ENCODE measurements at regions not wholly inside any gene's neighbourhood (a gene's known extent, or its start where the extent isn't known, plus 50 kb on each side); places are given as distances from the start of the nearest gene placed in this dataset.

DNA sequence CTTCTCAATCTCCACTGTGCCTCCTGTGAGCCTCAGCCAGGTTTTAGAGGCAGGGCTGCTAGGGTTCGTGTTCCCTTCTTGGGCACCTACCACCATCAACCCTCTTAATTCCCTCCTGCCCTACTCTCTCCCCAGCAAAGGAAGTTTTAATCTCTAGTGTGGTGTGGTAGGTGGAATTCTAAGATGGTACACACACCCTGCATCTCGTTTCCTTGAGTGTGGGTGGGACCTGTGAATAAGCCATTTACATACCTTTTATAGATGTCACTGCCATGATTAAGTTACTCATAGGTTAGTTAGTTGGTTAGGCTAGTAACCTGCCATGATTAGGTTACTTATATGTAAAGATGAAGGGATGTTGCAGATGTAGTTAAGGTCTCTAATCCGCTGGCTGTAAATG lies 114.8 kb upstream of the VRK1 start:
- H3K4me3 Mint-ChIP-seq: no peak overlapping the region
- peaks cover 17% of the 10 kb centered on the region for H3K27me3 Mint-ChIP-seq
- H3K36me3 Mint-ChIP-seq (ENCODE audit: low read depth): no peaks in the 10 kb centered on the region
- POLR2A ChIA-PET: no interaction called here
- DNase-seq: no peak
- no peaks in the 10 kb centered on the region for H3K4me1 Mint-ChIP-seq
- CTCF ChIA-PET: no interaction called here
- H3K27ac Mint-ChIP-seq: no peak overlapping the region
- no peaks in the 10 kb centered on the region for H3K9me3 Mint-ChIP-seq

DNA sequence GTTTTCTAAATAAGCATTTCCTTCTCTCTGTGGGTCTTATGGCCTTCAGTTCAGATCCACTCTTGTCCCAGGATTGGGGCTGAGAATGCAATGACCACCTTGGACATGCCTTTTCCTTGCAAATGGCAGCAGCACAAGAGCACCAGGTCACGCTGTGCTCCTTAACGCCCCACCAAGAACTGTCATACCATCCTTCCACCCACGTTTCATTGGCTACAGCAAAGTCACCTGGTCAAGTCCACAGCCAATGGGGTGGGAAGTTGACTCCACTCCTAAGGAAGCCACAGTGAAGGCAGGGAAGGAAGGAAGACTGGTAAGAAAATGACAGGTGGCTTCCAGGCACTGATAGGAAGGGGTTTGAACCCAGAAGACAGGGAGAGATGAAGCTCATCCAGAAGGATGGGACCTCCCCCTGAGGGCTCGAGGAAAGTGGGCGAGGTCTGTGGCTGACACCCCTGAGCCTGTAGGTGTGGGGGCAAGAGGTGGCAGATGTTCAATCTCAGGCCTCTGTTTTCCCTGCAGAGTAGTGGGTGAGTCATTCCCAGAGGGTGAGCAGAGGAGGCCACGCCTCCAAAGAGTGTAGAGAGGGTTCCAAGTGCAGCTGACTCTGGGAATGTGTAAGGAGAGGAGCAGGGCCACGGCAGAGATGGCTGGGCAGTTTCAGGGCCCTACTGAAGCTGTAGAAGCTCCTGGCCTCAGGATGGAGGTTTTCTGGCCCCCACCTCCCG lies 113.5 kb upstream of the VRK1 start:
- H3K9me3 Mint-ChIP-seq: no peaks in the 10 kb centered on the region
- no peak overlapping the region for H3K4me3 Mint-ChIP-seq
- no peaks in the 10 kb centered on the region for H3K36me3 Mint-ChIP-seq (ENCODE audit: low read depth)
- no peak overlapping the region for H3K27ac Mint-ChIP-seq
- no peak for DNase-seq
- ChIA-PET CTCF (no interaction called here), POLR2A (no interaction called here)
- H3K27me3 Mint-ChIP-seq: peaks cover 8% of the 10 kb centered on the region
- no peaks in the 10 kb centered on the region for H3K4me1 Mint-ChIP-seq

DNA sequence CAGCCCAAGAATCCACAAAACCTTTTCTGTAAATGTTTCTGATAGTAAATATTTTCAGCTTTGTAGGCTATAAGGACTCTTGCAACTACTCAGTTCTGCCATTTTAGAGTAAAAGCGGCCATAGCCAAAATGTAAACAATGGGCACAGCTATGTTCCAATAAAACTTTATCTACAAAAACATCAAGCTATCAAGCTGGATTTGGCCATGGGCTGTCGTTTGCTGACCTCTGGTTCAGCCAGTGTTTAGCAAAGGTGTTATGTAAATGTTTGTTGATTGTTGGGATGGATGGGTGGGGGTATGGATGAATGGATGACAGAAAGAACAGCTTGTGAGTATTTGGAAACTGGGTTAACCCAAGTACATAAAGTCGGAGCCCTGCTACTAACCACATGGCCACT lies 111.1 kb upstream of the VRK1 start:
- DNase-seq: no peak
- CTCF ChIA-PET: no interaction called here
- POLR2A ChIA-PET: no interaction called here
- H3K4me3 Mint-ChIP-seq: no peak overlapping the region
- H3K36me3 Mint-ChIP-seq (ENCODE audit: low read depth): no peaks in the 10 kb centered on the region
- no peaks in the 10 kb centered on the region for H3K4me1 Mint-ChIP-seq
- no peak overlapping the region for H3K27ac Mint-ChIP-seq
- peaks cover 12% of the 10 kb centered on the region for H3K27me3 Mint-ChIP-seq
- no peaks in the 10 kb centered on the region for H3K9me3 Mint-ChIP-seq

DNA sequence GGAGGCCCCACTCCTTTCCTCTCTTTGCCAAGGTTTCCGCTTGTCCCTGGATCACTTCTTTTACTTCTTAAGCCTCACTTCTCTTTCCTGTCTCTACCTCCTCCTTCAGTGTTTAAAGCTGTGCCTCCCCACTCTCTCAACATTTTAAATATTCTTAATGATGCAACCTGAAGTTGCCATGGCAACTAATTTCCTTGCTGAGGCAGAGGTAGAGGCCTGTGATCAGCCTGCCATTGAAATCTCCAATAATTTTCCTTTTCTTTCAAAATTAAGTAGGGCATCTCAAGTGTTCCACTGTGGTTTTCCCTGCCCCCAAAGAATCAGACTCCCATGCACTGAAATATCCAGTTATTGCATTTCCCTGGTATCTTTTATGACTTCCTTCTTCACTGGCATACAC lies 108.6 kb upstream of the VRK1 start:
- Mint-ChIP-seq H3K4me3 (no peak overlapping the region), H3K36me3 (ENCODE audit: low read depth) (no peaks in the 10 kb centered on the region), H3K4me1 (no peaks in the 10 kb centered on the region), H3K27ac (no peak overlapping the region), H3K27me3 (peaks cover 12% of the 10 kb centered on the region), H3K9me3 (no peaks in the 10 kb centered on the region)
- no peak for DNase-seq
- POLR2A ChIA-PET: no interaction called here
- CTCF ChIA-PET: no interaction called here

DNA sequence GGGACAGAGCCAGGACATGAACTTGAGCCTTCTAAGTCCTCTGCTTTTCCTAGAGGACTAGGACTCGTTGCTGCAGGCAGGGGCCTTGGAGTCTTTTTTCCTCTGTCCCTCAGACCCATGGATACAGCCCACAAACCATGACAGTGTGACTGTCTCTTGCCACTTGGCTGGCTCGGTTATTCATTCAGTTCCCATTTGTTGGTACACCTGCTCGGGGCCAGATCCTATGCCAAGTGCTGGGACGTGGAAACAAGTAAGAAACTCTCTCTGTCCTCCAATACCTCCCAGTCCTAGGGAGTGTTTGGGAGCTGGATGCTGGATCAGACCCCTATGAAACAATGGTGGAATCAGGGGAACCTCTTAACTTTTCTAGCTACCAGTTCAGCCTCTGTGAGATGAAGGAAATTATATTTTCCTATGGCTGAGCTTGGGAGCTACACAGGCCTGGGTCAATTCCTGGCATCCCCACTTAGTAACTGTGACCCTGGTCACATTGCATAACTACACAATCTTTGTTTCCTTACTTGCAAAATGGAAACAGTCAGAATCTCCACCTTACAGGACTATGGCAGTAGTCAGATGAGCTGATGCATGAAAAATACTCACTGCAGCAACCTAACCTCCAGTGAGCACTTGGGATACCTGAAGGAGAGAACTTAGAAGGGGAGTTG lies 106.3 kb upstream of the VRK1 start:
- Mint-ChIP-seq H3K4me1 (no peaks in the 10 kb centered on the region), H3K4me3 (no peak overlapping the region), H3K36me3 (ENCODE audit: low read depth) (no peaks in the 10 kb centered on the region), H3K9me3 (no peaks in the 10 kb centered on the region), H3K27ac (no peak overlapping the region), H3K27me3 (peaks cover 5% of the 10 kb centered on the region)
- POLR2A ChIA-PET: no interaction called here
- CTCF ChIA-PET: no interaction called here
- DNase-seq: no peak

DNA sequence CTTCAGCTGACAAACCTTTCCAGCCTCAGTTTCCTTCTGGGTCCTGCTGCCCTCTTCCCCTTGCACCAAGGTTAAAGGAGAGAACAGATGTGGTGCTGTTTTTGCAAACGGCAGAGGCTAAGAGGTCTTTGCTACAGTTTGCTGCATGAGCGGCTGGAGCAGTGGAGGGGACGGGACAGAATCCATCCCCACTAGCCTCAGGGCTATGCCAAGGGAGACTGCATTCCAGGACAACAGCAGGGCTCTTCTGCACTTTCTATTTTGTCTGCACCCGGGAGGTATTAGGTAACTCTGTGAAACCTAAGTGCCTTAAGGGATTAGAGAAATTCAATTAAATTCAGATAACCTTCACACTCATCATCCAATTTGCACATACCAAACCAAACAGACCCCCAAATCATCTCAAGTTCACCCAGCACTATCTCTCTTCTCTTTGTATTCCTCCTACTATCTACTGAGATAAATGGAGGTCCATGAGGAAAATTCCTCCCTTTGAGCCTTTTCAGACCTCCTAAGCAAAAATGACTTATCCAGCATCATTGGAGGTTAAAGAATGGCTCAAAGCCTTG lies 103.8 kb upstream of the VRK1 start:
- H3K9me3 Mint-ChIP-seq: no peaks in the 10 kb centered on the region
- peaks cover 4% of the 10 kb centered on the region for H3K27me3 Mint-ChIP-seq
- DNase-seq: no peak
- H3K27ac Mint-ChIP-seq: no peak overlapping the region
- H3K36me3 Mint-ChIP-seq (ENCODE audit: low read depth): no peaks in the 10 kb centered on the region
- no peak overlapping the region for H3K4me3 Mint-ChIP-seq
- ChIA-PET POLR2A (no interaction called here), CTCF (no interaction called here)
- no peaks in the 10 kb centered on the region for H3K4me1 Mint-ChIP-seq

DNA sequence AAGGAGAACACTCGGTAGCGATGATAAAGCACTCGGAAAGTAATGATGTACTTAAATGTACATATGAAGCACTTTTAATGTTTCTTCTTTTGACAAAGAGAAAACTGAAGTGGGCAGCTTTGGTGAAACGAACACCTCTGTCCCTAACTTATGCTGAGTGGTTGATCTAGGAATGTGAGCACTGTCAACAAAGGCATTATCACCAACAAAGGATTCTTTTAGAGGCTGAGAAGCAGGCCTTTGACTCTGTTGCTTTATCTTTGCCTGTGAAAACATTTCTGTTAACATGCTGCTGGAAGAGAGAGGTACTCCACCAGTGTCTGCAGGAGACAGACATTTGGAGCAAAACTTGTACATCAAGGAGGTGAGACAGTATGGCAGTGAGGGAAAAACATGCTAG lies 103.2 kb upstream of the VRK1 start:
- Mint-ChIP-seq H3K27ac (no peak overlapping the region), H3K27me3 (peaks cover 4% of the 10 kb centered on the region), H3K4me3 (no peak overlapping the region), H3K4me1 (no peaks in the 10 kb centered on the region), H3K36me3 (ENCODE audit: low read depth) (no peaks in the 10 kb centered on the region), H3K9me3 (no peaks in the 10 kb centered on the region)
- no peak for DNase-seq
- ChIA-PET CTCF (no interaction called here), POLR2A (no interaction called here)

DNA sequence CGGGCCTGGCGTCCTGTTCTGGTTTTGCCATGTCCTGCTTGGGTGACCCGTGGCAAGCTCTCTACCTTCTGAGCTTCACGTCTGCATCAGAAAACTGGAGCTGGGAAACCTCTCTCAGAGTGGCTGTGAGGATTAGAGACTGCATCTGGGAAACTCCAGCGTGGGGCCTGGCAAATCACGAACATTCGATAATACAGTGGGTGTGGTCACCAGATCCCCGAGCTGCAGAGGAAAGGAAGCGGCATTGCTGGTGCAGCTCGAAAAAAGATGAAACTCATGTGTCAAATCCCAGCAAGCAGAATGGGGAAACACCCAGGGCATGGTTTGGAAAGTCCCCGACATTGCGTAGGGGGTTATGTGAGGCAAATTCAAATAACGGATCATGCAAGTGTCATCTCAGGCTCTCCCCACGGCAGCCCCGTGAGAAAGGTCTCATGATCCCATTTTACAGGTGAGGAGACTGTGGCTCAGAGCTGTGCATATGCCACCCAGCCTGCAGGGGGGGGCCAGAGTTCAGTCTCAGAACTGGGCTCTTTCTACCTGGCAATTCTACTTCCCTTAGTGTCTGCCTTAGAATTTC lies 98.1 kb upstream of the VRK1 start:
- ChIA-PET POLR2A (no interaction called here), CTCF (interaction anchor here (0.7 to 1.4 kb wide), 4 partner anchors 37 to 154 kb away, joined by 3 to 13 read pairs (median 4); no protein-coding TSS in a partner anchor)
- H3K4me1 Mint-ChIP-seq: no peaks in the 10 kb centered on the region
- H3K9me3 Mint-ChIP-seq: no peaks in the 10 kb centered on the region
- H3K36me3 Mint-ChIP-seq (ENCODE audit: low read depth): no peaks in the 10 kb centered on the region
- peak; percentile 39 for DNase-seq
- peaks cover 5% of the 10 kb centered on the region for H3K27me3 Mint-ChIP-seq
- no peak overlapping the region for H3K4me3 Mint-ChIP-seq
- H3K27ac Mint-ChIP-seq: no peak overlapping the region

DNA sequence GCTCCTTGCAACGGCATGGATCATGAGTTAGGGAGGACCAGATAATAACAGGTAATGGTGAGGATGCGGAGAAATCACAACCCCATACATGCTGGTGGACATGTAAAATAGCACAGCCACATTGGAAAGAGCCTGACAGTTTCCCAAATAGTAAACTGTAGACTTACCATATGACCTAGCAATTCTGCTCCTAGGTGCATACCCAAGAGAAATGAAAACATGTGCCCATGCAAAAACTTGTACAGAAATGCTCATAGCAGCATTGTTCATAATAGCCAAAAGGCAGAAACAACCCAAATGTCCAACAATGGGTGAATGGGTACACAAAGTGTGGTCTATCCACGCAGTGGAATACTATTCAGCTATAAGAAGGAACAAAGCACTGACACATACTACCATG lies 97.5 kb upstream of the VRK1 start:
- CTCF ChIA-PET: interaction anchor here (1.2 to 1.4 kb wide), 3 partner anchors 41 to 153 kb away, joined by 4 to 13 read pairs (median 4); no protein-coding TSS in a partner anchor
- H3K4me1 Mint-ChIP-seq: no peaks in the 10 kb centered on the region
- H3K27me3 Mint-ChIP-seq: peaks cover 5% of the 10 kb centered on the region
- POLR2A ChIA-PET: no interaction called here
- no peak for DNase-seq
- H3K36me3 Mint-ChIP-seq (ENCODE audit: low read depth): no peaks in the 10 kb centered on the region
- no peaks in the 10 kb centered on the region for H3K9me3 Mint-ChIP-seq
- H3K27ac Mint-ChIP-seq: no peak overlapping the region
- H3K4me3 Mint-ChIP-seq: no peak overlapping the region

DNA sequence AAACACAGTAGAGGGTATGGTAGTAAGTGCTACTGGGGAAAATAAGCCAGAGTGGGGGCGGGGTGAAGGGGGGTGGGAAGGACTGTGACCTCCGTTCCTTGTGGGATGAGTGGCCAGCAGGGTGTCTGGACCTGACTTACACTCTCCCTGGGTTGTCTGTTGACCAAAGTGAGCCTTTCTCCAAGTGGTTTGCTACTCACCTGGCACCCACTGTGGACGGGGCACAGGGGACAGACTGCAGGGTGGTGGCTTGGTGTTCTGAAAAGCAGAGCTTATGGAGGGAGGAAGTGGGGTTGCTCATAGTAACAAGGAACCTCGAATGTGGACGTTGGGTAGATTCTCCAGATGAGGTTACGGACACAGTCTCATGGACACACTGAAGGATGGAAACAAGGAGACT lies 94.4 kb upstream of the VRK1 start:
- DNase-seq: no peak
- Mint-ChIP-seq H3K36me3 (ENCODE audit: low read depth) (no peaks in the 10 kb centered on the region), H3K27me3 (peaks cover 8% of the 10 kb centered on the region), H3K4me1 (no peaks in the 10 kb centered on the region), H3K4me3 (no peak overlapping the region), H3K27ac (no peak overlapping the region), H3K9me3 (no peaks in the 10 kb centered on the region)
- ChIA-PET POLR2A (no interaction called here), CTCF (no interaction called here)

DNA sequence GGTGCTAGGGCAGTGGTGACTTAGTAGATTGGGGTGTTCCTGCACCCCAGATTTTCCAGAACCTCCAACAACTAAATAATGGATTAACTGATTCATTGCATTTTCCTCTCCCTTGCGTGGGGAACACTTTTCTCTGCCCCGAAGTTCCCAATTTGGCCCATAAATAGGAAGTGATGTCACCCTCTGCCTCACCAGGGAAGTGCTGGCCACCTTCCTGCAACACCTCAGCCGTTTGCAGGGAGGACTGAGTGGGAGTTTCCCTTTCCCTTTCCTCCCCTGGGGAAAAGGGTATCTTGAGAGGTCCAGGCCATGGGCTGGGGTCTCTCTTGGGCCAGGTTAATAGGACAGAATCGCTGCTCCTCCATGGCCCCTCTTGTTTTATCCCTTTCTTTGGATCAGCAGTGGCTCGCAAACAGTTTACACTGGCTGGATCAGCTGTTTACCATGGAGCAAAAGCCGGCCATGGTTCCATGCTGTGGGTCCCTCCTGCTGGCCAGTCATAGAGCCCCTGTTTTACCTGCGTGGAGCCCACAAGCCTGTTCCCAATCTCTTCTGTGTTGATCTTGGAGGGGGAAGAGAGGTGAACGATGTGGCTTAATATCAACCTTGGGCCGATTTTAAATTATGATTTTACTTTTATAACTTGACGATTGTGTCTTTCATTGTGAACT lies 91.6 kb upstream of the VRK1 start:
- Mint-ChIP-seq H3K4me3 (no peak overlapping the region), H3K9me3 (no peaks in the 10 kb centered on the region), H3K27ac (no peak overlapping the region), H3K27me3 (peaks cover 8% of the 10 kb centered on the region), H3K36me3 (ENCODE audit: low read depth) (no peaks in the 10 kb centered on the region), H3K4me1 (peaks cover 3% of the 10 kb centered on the region)
- ChIA-PET CTCF (no interaction called here), POLR2A (no interaction called here)
- no peak for DNase-seq

DNA sequence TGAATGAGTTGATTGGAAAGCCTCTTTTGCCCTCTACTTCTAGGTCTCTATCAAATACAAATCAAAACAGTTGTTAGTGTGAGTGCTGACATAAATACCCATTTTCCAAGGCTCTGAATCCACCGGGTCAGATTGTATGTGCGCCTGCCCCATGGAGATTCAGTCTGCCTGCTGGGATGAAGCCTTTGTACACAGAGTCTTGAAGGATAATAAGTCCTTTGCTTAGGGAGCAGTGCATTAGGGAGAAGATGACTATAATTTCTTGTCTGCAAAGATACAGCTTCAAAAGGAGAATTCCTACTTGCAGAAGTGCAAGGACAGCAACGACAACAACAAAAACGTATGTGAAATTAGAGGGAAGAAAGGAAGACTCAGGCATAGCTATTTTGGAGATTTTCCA lies 90.3 kb upstream of the VRK1 start:
- ChIA-PET POLR2A (no interaction called here), CTCF (no interaction called here)
- Mint-ChIP-seq H3K36me3 (ENCODE audit: low read depth) (no peaks in the 10 kb centered on the region), H3K4me1 (peaks cover 3% of the 10 kb centered on the region), H3K4me3 (no peak overlapping the region), H3K9me3 (no peaks in the 10 kb centered on the region), H3K27me3 (peaks cover 8% of the 10 kb centered on the region), H3K27ac (no peak overlapping the region)
- no peak for DNase-seq

DNA sequence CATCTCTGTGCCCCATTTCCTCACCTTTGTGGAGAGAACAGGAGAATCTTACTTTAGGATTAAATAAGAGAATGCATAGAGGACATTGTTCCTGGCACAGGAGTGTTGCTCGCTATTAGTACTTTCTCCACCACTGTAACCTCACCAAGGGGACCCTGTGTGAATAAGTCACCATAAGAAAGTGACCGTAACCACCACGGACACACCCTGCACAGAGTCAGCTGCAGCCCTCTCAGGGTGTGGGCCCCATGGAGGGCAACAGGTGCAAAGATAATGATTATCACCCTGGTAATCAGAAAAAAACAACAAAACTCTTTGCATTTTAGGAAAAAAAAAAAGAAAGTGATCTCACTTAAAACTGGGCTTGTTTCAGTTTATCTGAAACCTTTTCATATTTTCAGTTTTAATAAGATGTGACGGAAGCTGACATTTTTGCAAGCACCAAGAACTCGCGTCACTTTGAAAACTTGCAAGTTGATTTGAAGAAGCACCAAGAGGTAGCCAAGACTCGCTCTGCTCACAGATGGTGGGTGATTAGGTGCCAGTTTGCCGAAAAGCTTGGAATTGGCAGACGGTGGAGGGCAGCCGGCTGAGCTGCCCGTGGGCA lies 87.0 kb upstream of the VRK1 start:
- Mint-ChIP-seq H3K4me1 (peaks cover 3% of the 10 kb centered on the region), H3K27me3 (peaks cover 14% of the 10 kb centered on the region), H3K36me3 (ENCODE audit: low read depth) (no peaks in the 10 kb centered on the region), H3K27ac (no peak overlapping the region), H3K4me3 (no peak overlapping the region), H3K9me3 (no peaks in the 10 kb centered on the region)
- ChIA-PET CTCF (no interaction called here), POLR2A (no interaction called here)
- DNase-seq: no peak

Measured in activated CD4-positive, alpha-beta memory T cell treated with anti-CD3 and anti-CD28 coated beads, Interleukin-2, amount 10 ng/mL, durations not matched to agents 7 days and 5 days (primary cell).